HG03342 (cell line): ENCODE measurements at regions not wholly inside any gene's neighbourhood (a gene's known extent, or its start where the extent isn't known, plus 50 kb on each side); places are given as distances from the start of the nearest gene placed in this dataset.

ENCODE experiments used
- ATAC-seq: cut with Tn5 transposase; IDR thresholded peaks from one replicate; pipeline ENCODE4 v1.9.1; 2021; ENCODE audit warnings: mild to moderate bottlenecking, moderate library complexity; ENCODE audit not compliant: unreplicated experiment

GRCh38 chr1:195150768-195151167, 1457.5 kb downstream of the KCNT2 start:
- no peak for ATAC-seq

- no peak for ATAC-seq
Observed at GRCh38 chr1:195141294-195141693, 1466.9 kb downstream of the KCNT2 start.

GRCh38 chr1:195130598-195130997, 1477.6 kb downstream of the KCNT2 start:
- ATAC-seq = no peak

DNA sequence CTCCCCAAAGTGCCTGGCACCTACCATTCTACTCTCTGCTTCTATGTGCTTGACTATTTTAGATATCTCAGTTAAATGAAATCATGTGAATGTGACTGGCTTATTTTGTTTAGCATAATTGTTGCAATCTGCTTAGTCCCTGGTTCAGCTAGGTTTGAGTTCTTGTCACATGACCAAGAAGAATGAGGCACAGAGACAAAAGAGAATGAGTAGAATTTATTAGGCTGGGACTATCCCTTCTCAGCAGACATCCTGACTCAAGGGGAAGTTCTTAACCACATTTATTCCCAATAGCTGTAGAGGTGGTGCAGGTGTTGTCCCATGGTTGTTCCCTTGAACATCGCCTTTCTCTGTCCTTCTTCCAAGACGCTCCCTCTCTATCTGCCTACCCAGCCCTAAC, 1485.7 kb downstream of the KCNT2 start:
- no peak for ATAC-seq

DNA sequence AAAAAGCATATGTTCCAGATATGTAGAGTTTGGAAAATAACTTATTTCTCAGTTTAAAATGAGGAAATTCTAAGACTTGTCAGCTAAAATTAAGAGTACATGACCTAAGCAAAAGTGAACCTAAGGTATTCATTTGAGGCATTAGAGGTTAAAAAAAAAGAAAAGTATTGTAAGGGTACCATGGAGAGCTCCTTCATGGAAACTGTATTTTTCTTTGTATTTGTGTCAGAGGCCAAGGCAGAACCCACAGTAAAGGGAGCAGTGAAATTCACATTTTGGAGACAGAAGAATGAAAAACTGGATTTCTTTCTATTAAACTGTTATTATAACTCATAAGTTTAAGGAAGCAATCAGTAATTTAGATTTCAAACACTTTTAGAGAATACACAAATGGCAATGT, 1494.8 kb downstream of the KCNT2 start:
- no peak for ATAC-seq

- ATAC-seq = no peak
Observed at GRCh38 chr1:195105773-195106172, 1502.5 kb downstream of the KCNT2 start.

- ATAC-seq = peak; percentile 47
Observed at GRCh38 chr1:195105281-195105680, 1503.0 kb downstream of the KCNT2 start.

DNA sequence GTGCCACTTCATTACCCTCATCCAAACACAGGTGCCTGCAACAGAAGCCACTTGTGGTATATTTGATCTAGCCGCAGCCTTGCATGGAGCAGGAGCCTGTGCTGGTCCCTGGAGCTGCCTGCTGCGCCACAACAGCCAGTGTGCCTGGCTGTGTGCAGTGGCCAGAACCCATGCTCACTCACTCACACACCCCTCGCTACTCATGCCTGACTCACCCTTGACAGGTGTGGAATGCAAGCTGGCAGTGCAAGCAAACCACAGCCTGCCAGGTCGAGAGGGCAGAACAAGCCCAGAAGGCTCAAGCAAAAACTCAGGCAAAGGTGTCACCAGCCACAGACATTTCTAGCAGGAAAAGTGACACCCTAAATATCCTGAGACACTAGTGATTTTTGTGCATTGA, 1510.9 kb downstream of the KCNT2 start:
- ATAC-seq = no peak

GRCh38 chr1:195096051-195096521, 1512.2 kb downstream of the KCNT2 start:
- no peak for ATAC-seq

DNA sequence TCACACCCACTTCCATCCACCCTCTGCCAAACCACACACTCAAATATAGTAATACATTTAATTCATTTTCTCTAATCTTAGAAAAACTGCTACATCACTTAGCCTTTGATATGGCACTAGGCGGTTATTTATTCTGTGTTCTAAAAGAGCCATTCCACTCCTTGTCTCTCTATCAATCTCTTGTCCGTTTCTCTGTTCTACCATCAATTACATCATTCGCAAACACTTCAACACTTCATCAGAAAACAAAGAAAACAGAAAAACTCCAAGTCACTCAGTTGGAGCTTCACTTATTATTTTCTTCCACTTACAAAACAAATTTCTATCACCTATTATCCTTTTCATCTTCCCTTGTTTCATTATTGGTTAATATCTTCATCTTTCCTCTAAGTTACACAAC, 1523.0 kb downstream of the KCNT2 start:
- ATAC-seq = no peak

DNA sequence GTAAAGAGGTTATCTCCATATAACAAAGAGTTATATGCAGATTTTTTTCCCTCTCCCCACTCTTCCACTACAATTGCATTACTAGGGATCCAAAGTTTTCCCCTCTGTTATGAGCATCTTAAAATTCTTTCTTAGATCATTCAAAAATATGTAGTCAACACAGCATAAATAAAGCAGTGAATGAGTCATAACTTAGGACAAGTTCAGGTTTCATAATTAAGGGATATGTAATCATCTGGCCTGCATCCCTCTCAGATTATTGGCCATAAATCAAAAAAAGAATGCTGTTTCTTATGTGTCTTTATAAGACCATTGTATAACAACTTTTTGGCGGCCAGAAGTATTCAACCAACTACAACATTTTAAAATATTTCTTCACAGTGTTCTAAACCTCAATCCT, 1526.1 kb downstream of the KCNT2 start:
- ATAC-seq = no peak

DNA sequence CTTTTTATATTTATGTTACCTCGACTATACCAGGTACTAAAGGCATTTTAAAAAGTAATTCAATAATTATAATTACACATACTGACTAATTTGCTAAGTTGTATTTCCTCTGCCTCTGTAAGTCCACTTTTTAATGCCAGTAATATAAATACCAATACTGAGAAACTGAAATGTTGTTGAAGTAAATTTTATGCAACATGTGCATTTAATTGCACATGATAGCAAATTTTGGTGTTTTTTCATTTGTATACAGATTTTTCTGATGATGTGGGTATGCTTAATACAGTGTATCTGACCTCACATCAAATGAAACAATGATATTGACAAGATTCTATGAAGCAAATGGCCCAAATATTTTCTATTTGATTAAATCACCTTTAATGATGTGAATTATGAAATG, 1531.6 kb downstream of the KCNT2 start:
- ATAC-seq = no peak

GRCh38 chr1:195075973-195076372, 1532.3 kb downstream of the KCNT2 start:
- ATAC-seq = no peak

DNA sequence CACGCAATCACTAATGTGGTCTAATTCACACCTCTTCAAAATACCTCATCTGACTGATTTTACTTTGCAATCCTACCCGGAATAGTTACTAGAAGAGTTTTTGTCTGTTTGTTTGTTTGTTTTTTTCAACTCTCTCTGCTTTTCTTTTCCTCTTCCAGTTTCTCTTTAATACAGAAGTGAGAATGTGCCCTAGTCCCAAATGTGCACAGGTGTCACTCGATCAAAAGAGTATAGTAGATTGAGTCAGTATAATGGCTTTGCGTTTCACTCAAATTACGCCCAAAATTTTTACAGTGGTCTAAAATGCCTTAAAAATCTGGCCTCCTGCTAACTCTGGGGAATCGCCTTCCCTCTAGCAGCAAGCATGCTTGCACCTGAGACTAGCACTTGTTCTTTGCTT, 1536.8 kb downstream of the KCNT2 start:
- no peak for ATAC-seq

GRCh38 chr1:195065437-195065836, 1542.8 kb downstream of the KCNT2 start:
- ATAC-seq = no peak

DNA sequence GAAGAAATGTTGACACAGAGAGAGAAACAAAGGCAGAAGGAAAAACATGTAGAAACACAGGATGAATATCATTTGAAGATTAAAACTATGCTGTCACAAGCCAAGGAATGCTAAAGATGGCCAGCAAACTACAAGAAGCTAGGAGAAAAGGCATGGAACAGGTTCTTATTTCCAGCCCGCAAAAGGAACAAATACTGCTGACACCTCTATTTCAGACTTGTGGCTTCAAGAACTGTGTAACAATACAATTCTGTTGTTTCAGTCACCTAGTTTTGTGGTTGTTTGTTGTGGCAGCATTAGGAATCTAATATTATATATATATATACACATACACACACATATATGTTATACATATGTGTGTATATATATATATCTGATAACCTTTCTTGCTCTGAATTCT, 1543.9 kb downstream of the KCNT2 start:
- no peak for ATAC-seq

DNA sequence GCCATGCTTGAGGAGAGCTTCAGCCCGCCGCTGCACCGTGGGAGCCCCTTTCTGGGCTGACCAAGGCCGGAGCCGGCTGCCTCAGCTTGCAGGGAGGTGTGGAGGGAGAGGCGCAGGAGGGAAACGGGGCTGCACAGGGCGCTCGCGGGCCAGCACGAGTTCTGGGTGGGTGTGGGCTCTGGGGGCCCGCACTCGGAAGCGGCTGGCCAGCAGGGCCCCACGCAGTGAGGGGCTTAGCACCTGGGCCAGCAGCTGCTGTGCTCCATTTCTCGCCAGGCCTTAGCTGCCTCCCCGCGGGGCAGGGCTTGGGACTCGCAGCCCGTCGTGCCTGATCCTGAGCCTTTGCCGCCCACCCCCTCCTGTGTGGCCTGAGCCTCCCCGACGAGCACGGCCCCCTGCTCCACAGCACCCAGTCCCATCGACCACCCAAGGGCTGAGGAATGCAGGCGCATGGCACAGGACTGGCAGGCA, 1554.0 kb downstream of the KCNT2 start:
- ATAC-seq = no peak

- ATAC-seq = peak; percentile 60
Observed at GRCh38 chr1:195053478-195053877, 1554.8 kb downstream of the KCNT2 start.

GRCh38 chr1:195047772-195048171, 1560.5 kb downstream of the KCNT2 start:
- ATAC-seq = no peak

DNA sequence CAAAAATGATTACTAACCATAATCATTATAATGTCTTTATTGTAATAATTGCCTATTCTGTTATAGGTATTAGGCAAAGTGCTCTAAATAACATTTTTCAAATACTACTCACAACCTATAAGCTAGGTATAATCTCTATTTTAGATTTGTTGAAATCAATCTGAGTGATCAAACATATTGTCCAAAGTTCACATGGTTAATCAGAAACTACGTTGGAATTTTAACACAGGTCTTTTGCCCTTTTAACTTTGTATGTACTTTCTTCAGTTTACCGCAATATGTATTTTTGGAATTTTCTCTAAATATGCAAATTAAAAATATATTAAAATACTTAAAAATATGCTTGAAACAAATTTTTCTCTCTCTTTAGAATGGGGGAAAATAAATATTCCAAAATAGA, 1563.2 kb downstream of the KCNT2 start:
- ATAC-seq = no peak

- ATAC-seq = no peak
Observed at GRCh38 chr1:195030793-195031192, 1577.4 kb downstream of the KCNT2 start.

DNA sequence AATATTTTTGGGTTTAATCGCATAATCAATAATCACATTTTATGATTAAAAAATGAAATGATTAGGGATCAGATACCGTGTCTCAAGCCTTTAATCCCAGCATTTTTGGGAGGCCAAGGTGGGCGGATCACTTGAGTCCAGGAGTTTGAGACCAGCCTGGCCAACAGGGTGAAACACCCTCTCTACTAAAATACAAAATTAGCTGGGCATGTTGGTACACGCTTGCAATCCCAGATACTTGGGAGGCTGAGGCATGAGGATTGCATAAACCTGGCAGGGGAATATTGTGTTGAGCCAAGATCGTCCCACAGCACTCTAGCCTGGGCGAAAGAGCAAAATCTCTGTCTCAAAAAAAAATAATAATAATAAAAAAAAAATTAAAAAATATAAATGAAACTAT, 1581.4 kb downstream of the KCNT2 start:
- ATAC-seq = no peak

DNA sequence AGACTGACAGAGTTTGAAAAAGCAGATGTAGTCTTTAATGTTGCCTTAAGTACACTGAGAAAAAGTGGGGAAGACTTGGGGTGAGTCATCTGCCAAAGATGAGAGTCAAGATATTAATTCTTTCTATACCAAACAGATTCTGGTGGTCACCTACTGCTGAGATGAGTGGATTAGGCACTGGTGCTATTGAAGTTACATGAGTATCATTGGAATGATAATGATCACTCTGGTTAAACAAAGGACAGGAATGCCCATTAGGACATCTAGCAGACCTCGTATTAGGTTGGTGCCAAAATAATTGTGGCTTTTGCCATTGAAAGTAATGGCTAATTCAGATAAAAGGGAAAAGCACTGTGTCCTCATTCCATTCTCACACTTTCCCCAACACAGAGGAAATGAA, 1588.9 kb downstream of the KCNT2 start:
- no peak for ATAC-seq

DNA sequence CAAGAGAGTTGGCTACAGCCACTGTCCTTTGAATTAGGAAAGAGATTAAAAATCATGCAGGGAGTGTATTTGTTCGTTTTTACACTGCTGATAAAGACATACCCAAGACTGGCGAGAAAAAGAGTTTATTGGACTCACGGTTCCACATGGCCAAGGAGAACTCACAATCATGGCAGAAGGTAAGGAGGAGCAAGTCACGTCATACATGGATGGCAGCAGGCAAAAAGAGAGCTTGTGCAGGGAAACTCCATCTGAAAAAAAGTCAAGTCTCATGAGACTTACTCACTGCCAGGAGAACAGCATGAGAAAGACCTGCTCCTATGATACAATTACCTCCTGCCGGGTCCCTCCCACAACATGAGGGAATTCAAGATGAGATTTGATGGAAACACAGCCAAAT, 1595.2 kb downstream of the KCNT2 start:
- ATAC-seq = no peak
